GM18519 (cell line): ENCODE measurements at regions not wholly inside any gene's neighbourhood (a gene's known extent, or its start where the extent isn't known, plus 50 kb on each side); places are given as distances from the start of the nearest gene placed in this dataset.
"Not testable (repeated sequence)": the region's sequence is repeated elsewhere in the genome, so short reads cannot be mapped to it uniquely, and the experiment has no call there.

Experiments used
- ATAC-seq: cut with Tn5 transposase; IDR thresholded peaks from one replicate; pipeline ENCODE4 v1.9.1; 2021; ENCODE audit warnings: mild to moderate bottlenecking, moderate library complexity; ENCODE audit not compliant: unreplicated experiment, low FRiP score

- ATAC-seq: no peak
These were observed 170.6 kb downstream of the EVA1A start for GRCh38 chr2:75390169-75390568.

DNA sequence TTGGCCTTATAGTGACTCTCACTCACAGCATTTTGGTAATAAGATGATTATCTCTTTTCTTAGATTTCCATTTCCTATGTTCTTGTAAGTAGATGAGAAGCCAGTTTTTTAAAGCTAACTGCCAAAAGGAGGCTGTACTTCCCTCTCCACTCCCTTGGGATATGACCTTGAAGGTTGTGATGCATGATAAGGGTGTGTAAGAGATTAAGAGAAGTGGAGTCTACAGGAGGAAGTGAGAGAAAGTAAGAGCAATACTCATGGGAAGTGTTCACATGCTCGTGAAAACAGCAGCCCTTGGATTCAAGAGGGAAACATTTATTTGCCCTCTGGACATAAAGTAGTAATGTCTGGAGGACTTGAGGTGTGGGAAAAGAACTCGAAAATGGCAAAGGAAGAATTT is 171.5 kb downstream of the EVA1A start:
- no peak for ATAC-seq

GRCh38 chr2:75381032-75381431 is 179.7 kb downstream of the EVA1A start:
- no peak for ATAC-seq

GRCh38 chr2:75379476-75380210 is 180.3 kb upstream of the TACR1 start:
- no peak for ATAC-seq

DNA sequence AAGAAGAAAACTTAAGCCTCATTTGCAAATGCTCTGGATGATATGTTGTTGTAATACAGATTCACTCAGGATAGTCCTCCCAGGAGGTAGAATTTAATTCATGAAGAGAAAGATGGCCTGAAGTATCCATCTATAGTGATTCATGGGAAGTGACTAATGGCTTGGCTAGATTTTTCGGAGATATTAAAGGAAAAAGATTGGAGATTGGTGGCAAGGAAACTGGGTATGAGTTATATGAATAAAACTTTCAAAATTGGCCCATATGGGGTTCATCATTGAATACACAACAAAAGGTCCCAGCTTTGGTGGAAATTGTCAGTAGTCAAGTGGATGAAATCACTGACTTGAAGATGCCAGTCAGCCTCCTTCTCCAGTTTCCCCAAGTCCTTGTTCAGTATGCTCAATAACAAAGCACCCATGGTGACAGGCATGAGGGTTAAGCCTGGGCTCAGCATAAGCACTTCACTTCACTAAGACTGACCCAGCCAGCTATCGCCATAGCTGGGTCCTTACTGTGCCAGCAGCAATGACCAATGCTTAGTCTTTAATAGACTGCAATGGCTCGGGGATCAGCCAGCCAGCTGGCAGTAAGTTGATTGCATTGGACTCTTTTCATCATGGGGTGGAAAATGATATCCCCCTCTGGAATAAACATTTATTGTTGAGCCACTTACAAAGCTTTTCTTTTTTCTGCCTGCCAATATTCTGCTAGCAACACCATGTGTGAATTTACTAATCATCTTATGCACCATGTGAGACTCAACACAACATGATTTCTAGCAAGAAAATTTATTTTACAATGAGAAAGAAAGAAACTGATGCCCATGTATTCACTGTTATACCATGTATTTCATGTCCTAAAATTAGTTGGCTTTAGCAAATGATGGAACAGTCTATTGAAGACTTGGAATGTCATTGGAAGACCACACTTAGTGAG is 176.6 kb upstream of the TACR1 start:
- no peak for ATAC-seq

GRCh38 chr2:75374414-75374957 is 175.2 kb upstream of the TACR1 start:
- not testable (repeated sequence) for ATAC-seq

- no peak for ATAC-seq
These were observed 168.1 kb upstream of the TACR1 start for GRCh38 chr2:75367401-75367800.

GRCh38 chr2:75361486-75361885 is 162.2 kb upstream of the TACR1 start:
- ATAC-seq: no peak

DNA sequence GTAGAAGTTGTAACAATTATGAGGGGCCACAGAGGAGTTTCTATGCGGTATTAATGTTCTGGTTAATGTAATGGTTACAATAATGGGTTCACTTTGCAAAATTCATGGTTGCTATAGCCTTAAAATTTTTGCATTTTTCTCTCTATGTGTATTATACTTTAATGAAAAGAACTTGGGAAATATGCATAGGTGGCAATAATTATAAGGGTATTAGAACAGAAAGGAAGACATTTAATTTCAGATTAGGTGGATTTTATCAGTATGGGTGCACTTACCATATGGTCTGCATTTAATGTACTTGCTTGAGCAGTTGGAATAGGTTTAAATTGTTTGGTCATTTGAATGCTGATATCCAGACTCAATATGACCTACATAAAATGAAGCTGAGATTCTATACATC is 161.6 kb upstream of the TACR1 start:
- ATAC-seq: no peak

- no peak for ATAC-seq
These were observed 157.5 kb upstream of the TACR1 start for GRCh38 chr2:75356865-75357264.

DNA sequence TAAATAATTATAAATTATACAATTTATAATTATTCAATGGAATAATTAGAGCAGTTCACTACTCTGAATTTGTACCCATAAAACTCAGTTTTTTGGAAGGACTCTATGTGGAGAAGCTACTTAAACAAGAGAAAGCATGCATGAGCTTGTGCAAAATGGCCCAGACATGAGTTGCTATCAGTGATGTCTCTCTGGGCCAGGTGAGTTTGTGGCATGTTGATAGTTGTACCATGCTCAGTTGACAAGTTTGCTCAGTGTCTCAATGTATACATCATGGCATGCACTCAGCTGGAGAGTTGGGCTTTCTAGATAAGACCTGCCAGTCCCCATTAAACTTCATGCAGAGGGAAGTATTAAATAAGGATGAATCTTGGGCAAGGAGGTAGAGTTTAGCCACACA is 153.8 kb upstream of the TACR1 start:
- no peak for ATAC-seq

DNA sequence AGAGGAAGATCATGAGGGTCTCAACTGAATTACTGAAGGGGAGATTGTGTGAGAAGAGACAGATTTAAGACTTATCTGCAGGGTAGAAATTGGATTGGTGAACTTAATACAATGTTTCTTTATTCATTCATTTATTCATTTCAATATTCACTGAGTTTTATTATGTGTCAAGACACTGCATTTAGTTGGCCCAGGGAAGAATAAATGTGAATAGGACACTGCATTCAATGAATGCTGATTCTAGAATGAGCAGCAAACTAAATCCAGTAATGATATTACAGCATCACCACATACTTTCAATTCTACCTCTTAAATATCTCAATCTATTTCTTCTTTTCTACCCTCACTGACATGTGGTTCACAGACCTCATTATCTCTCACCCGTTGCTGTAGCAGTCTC is 149.0 kb upstream of the TACR1 start:
- no peak for ATAC-seq

DNA sequence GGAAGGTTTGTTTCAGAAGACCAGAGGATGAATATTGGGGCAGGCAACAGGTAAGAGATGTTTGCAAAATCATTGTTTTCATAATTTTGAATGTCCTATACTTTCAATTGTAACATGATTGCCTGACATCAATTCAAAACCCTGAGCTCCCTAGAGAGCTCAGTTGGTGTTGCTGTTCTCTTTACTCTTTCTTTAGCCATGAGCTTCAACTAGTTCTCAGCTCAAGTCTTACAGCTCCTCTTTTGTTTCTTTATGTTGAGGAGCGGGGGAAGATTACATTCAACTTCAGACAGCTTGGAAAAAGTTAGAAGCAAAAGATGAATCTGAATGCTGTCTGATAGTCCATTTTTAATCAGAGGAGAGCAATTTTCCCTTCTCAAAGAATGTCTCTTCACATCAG is 144.8 kb upstream of the TACR1 start:
- no peak for ATAC-seq

DNA sequence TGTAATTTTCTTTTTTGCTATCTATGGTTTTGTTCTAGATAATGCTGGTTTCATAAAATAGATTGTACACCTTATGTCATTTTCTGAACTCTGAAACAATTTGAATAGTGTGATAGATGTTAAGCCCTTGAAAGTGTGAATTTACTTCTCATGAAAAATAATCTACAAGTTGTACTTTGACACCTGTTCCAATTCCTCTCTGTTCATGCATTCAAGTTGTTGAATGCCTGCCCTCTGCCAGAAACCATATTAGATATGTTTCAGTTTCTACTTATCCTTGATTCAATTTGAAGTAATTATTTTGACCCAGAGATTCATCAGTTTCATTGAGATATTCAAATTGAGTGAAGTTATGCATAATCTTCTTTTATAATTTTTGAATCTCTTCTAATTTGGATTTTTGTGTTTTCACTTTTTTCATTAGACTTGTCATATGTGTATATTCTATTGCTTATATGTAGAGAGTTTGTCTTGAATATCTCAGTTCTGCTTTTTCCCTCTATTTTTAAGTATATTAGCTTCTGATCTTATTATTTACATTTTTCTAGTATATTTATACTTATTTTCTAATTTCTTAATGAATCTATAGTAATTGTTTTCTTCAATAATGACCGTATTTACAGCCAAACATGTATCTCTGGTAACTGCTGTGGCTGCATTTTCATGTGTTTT is 143.3 kb upstream of the TACR1 start:
- peak; percentile 65 for ATAC-seq

DNA sequence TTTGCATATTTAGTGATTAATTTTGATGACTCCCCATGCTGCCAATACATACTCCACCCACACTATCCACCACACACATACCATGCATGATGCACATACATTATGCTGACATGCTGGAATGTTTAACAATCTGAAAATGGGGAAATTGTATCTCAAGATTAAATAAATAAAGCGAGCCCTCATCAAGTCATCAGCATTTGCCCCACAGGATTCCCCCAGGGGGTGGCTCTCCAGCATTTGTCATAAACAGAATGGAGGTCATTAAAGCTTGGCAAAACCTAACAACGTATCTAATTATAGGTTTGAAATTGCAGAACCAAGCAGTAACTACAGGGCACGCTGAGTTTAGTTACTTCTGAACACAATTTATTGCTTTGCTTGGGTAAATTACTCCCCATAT is 141.2 kb upstream of the TACR1 start:
- no peak for ATAC-seq

GRCh38 chr2:75338461-75338860 is 139.1 kb upstream of the TACR1 start:
- no peak for ATAC-seq

- no peak for ATAC-seq
These were observed 138.3 kb upstream of the TACR1 start for GRCh38 chr2:75337619-75338018.

DNA sequence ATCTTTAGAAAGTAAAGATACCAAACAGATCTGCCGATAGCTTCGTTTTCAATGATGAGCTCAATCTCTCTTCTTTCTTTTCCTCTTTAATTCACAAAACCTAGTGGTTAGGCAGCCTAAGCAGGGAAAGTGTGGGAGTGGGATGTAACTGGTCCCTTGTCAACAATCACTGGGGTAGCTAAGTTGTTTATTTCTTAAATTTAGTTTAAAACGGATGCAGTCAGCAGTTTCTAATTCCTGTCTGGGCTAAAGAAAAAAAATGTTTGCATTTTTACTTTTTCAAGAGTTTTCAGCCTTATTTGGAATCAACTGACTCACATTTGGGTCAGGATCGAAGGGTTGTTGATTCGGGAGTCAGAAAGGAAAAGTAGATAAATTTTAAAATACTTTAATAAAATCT is 137.7 kb upstream of the TACR1 start:
- ATAC-seq: no peak

GRCh38 chr2:75336451-75336850 is 137.1 kb upstream of the TACR1 start:
- no peak for ATAC-seq

DNA sequence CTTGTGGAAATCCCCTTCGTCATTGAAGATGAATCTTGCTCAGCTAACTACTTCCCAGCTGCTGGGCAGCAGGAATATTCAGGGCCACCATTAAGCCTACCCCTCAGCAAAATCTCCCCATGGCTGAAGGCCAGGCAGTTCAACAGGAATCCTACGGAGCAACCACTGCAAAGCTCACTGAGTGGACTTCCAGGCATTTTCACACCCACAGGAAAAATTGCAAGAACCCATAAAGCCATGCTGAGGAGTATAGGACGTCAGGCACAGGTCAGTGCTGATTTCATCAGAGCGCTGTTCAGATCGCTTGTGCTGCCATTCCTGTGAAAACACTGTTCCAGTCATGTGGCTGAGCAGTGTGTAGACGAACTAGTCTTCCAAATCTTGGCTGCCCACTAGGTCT is 134.8 kb upstream of the TACR1 start:
- ATAC-seq: no peak

GRCh38 chr2:75333646-75334045 is 134.3 kb upstream of the TACR1 start:
- ATAC-seq: no peak
